ENCODE measurements at regions not wholly inside any gene's neighbourhood (a gene's known extent, or its start where the extent isn't known, plus 50 kb on each side); places are given as distances from the start of the nearest gene placed in this dataset.

DNA sequence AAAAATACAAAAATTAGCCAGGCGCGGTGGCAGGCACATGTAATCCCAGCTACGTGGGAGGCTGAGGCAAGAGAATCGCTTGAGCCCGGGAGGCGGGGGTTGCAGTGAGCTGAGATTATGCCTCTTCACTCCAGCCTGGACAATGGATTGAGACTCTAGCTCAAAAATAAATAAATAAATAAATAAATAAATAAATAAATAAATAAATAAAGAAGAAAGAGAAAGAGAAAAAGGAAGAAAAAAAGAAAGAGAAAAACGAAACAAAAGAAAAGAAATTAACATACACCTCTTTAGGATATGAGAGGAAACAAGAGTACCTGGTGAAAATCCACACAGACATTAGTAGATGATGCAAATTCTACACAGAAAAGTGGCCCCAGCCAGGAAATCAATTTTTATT is 713.7 kb upstream of the POT1 start:
- Mint-ChIP-seq H3K27ac (ENCODE audit: unreplicated experiment) (no peak overlapping the region), H3K27me3 (ENCODE audit: unreplicated experiment) (no peaks in the 10 kb centered on the region), H3K4me1 (ENCODE audit: unreplicated experiment) (peaks cover 7% of the 10 kb centered on the region), H3K9me3 (ENCODE audit: unreplicated experiment) (no peaks in the 10 kb centered on the region), H3K36me3 (ENCODE audit: low read depth, unreplicated experiment) (no peaks in the 10 kb centered on the region), H3K4me3 (ENCODE audit: unreplicated experiment) (no peak overlapping the region)
- TF ChIP-seq, protein P1, sequence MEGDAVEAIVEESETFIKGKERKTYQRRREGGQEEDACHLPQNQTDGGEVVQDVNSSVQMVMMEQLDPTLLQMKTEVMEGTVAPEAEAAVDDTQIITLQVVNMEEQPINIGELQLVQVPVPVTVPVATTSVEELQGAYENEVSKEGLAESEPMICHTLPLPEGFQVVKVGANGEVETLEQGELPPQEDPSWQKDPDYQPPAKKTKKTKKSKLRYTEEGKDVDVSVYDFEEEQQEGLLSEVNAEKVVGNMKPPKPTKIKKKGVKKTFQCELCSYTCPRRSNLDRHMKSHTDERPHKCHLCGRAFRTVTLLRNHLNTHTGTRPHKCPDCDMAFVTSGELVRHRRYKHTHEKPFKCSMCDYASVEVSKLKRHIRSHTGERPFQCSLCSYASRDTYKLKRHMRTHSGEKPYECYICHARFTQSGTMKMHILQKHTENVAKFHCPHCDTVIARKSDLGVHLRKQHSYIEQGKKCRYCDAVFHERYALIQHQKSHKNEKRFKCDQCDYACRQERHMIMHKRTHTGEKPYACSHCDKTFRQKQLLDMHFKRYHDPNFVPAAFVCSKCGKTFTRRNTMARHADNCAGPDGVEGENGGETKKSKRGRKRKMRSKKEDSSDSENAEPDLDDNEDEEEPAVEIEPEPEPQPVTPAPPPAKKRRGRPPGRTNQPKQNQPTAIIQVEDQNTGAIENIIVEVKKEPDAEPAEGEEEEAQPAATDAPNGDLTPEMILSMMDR (IDR thresholded peaks at IDR 0.05; ENCODE audit: unreplicated experiment): no peak
- no peak for DNase-seq (ENCODE audit: low spot score)

DNA sequence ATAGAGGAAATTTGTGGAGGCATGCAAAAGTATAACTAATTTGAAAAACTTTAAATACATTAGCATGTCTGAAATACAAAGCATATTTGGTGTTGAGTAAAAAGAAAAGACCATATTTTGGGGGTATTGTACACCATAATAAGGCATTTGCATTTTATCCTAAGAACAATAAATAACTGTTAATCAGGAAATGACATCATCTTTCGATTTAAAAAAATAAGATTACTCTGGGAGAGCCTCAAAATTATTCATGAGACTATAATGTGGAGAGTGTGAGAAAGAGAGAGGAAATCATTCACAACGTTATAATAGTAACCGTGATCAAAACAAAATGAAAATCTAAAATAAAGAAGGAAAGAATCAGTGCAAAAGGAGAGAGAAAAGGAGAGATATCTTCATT is 712.3 kb upstream of the POT1 start:
- H3K36me3 Mint-ChIP-seq (ENCODE audit: low read depth, unreplicated experiment): no peaks in the 10 kb centered on the region
- H3K27ac Mint-ChIP-seq (ENCODE audit: unreplicated experiment): no peak overlapping the region
- TF ChIP-seq, protein P1 (IDR thresholded peaks at IDR 0.05; ENCODE audit: unreplicated experiment): no peak
- no peaks in the 10 kb centered on the region for H3K9me3 Mint-ChIP-seq (ENCODE audit: unreplicated experiment)
- peaks cover 7% of the 10 kb centered on the region for H3K4me1 Mint-ChIP-seq (ENCODE audit: unreplicated experiment)
- no peak for DNase-seq (ENCODE audit: low spot score)
- no peak overlapping the region for H3K4me3 Mint-ChIP-seq (ENCODE audit: unreplicated experiment)
- H3K27me3 Mint-ChIP-seq (ENCODE audit: unreplicated experiment): no peaks in the 10 kb centered on the region

DNA sequence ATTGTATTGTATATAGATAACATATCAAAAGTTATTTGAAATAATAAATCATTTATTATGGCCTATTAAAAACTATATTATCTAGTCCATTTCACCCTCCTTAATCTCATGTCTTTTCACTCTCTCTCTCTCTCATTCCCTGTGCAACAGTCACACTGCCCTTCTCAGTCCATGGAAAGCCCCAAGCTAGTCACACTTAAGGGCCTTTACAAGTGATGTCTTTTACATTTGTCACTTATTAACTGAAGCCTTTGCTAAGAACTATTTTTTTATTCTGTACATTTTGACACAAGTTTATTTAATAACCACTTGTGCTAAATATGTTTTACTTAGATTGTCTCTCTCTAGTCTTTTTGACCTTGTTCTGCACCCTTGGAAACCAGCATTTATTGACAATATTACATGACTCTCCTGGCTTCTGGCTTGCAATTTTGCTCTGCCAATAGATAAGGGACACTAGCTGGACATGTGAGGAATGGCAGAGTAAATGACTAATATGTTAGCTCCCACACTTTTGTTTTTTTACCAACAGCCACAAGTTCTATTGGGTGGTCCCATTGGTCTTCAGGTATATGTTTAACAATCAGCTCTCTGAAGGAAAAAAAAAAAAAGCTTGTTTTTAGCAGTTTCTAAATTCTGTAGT is 706.8 kb upstream of the POT1 start:
- DNase-seq (ENCODE audit: low spot score): no peak
- Mint-ChIP-seq H3K4me1 (ENCODE audit: unreplicated experiment) (peaks cover 7% of the 10 kb centered on the region), H3K27me3 (ENCODE audit: unreplicated experiment) (no peaks in the 10 kb centered on the region), H3K4me3 (ENCODE audit: unreplicated experiment) (no peak overlapping the region), H3K36me3 (ENCODE audit: low read depth, unreplicated experiment) (no peaks in the 10 kb centered on the region), H3K9me3 (ENCODE audit: unreplicated experiment) (no peaks in the 10 kb centered on the region), H3K27ac (ENCODE audit: unreplicated experiment) (no peak overlapping the region)
- TF ChIP-seq, protein P1 (IDR thresholded peaks at IDR 0.05; ENCODE audit: unreplicated experiment): no peak

DNA sequence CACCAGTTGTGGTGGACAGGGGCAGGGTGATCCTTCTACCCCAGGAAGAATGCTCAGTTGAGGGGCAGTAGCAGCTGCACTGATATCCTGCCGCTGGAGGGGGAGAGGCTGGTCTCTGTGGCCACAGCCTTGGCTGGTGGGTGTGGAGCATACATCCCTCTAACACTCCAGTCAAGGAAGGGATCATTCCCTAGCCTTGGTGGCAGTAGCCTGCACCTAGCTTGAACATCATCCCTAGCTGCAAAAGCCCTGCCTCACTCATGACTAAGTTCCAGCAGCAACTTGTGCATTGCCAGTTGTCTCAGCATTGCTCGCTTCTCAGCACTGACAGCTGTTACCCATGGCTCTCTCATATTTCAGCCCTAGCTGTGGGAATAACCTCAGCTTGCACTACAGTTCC is 688.9 kb upstream of the POT1 start:
- Mint-ChIP-seq H3K27me3 (ENCODE audit: unreplicated experiment) (no peaks in the 10 kb centered on the region), H3K4me1 (ENCODE audit: unreplicated experiment) (no peaks in the 10 kb centered on the region), H3K27ac (ENCODE audit: unreplicated experiment) (no peak overlapping the region), H3K4me3 (ENCODE audit: unreplicated experiment) (no peak overlapping the region), H3K36me3 (ENCODE audit: low read depth, unreplicated experiment) (no peaks in the 10 kb centered on the region), H3K9me3 (ENCODE audit: unreplicated experiment) (no peaks in the 10 kb centered on the region)
- no peak for DNase-seq (ENCODE audit: low spot score)
- TF ChIP-seq, protein P1 (IDR thresholded peaks at IDR 0.05; ENCODE audit: unreplicated experiment): no peak

DNA sequence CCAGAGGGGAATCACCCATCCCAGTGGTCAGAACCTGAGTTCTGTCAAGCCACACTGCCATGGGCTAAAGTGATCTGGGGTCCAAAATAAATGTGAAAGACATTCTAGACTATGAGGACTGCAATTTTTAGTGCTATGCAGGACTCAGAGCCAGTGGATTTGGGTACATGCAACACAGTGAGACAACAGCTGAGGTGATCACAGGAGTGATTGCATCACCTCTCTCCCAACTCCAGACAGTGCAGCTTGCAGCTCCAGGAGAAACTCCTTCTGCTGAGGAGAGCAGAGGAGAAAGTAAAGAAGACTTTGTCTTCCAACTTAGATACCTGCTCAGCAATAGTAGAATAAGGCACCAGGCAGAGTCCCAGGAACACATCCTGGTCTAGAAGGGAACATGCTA is 682.0 kb upstream of the POT1 start:
- peaks cover 4% of the 10 kb centered on the region for H3K36me3 Mint-ChIP-seq (ENCODE audit: low read depth, unreplicated experiment)
- no peaks in the 10 kb centered on the region for H3K4me1 Mint-ChIP-seq (ENCODE audit: unreplicated experiment)
- no peak overlapping the region for H3K4me3 Mint-ChIP-seq (ENCODE audit: unreplicated experiment)
- TF ChIP-seq, protein P1 (IDR thresholded peaks at IDR 0.05; ENCODE audit: unreplicated experiment): no peak
- H3K9me3 Mint-ChIP-seq (ENCODE audit: unreplicated experiment): no peaks in the 10 kb centered on the region
- DNase-seq (ENCODE audit: low spot score): no peak
- H3K27me3 Mint-ChIP-seq (ENCODE audit: unreplicated experiment): no peaks in the 10 kb centered on the region
- no peak overlapping the region for H3K27ac Mint-ChIP-seq (ENCODE audit: unreplicated experiment)
